Stomach (tissue), 8 donors: ENCODE measurements at regions not wholly inside any gene's neighbourhood (a gene's known extent, or its start where the extent isn't known, plus 50 kb on each side); places are given as distances from the start of the nearest gene placed in this dataset.
A peak's percentile ranks its signal among the peaks of the same experiment; 100 is the strongest.

ENCODE experiments used
- DNase-seq, 2 donors: peaks; one replicate each; pipeline versions ENCODE4 v3.0.0 to v3.0.0-alpha.2; 2013 to 2019
- H3K27ac ChIP-seq, 5 donors: fragments of 200-600 bp in 4 of 5; sonication (generic) in 4 of 5; one replicate each; pipeline ENCODE4 v1.5.1; 2013 to 2019; ENCODE audit warnings: mild to moderate bottlenecking in 1 of 5, moderate library complexity in 1 of 5
- H3K27me3 ChIP-seq, 3 donors: fragments of 200-600 bp; sonication (generic); one replicate each; pipeline ENCODE4 v1.5.1; 2017 to 2019; ENCODE audit warnings: mixed run types in 1 of 3
- H3K36me3 ChIP-seq, 4 donors: fragments of 200-600 bp; sonication (generic); 1 replicate in 3 of 4; 2 replicates in 1 of 4; pipeline ENCODE4 v1.5.1; 2016 to 2019
- H3K4me1 ChIP-seq, 4 donors: fragments of 200-600 bp; sonication (generic); one replicate each; pipeline ENCODE4 v1.5.1; 2016 to 2019
- H3K4me3 ChIP-seq, 4 donors: fragments of 200-600 bp; sonication (generic) in 3 of 4; one replicate each; pipeline ENCODE4 v1.5.1; 2016 to 2019; ENCODE audit warnings: mild to moderate bottlenecking in 1 of 4
- H3K9me3 ChIP-seq, 4 donors: fragments of 200-600 bp; sonication (generic); one replicate each; pipeline ENCODE4 v1.5.1; 2016 to 2019
- EP300 ChIP-seq: sonication (generic); formaldehyde crosslinking; IDR thresholded peaks from one replicate; pipeline ENCODE4 v1.6.1; 2017; ENCODE audit warnings: antibody characterized with exemption
- POLR2A ChIP-seq, 4 donors: fragments of 450-650 bp; IDR thresholded peaks; one replicate each; pipeline ENCODE4 v1.6.1; 2016; ENCODE audit warnings: antibody characterized with exemption in 4 of 4, control low read depth in 2 of 4, mild to moderate bottlenecking in 1 of 4, moderate library complexity in 1 of 4
- POLR2AphosphoS5 ChIP-seq, 3 donors: sonication (generic); formaldehyde crosslinking; IDR thresholded peaks; one replicate each; pipeline ENCODE4 v1.6.1; 2016; ENCODE audit warnings: antibody characterized with exemption in 3 of 3
- WGBS, 5 donors: extraction: QIAGEN DNeasy Blood & Tissue Kit in 3 of 5; methylation state at CpG; one replicate each; pipeline versions ENCODE4 v1.1.5 to v1.1.7; 2013 to 2018; 5-methylcytosine and 5-hydroxymethylcytosine counted together
- intact Hi-C: fragments of 100-400 bp; cut with DNase I; formaldehyde crosslinking; loops from one replicate; pipeline ENCODE4 v1.15.1; 2023; ENCODE audit warnings: low total_unique reads
- TF ChIP-seq, protein P1 (sequence below), 7 experiments: fragments of 450-650 bp in 4 of 7; fragments of 200-600 bp in 3 of 7; sonication (generic) in 3 of 7; IDR thresholded peaks; one replicate each; pipeline ENCODE4 v1.5.1; 2016 to 2019; ENCODE audit warnings: antibody characterized with exemption in 7 of 7, control low read depth in 2 of 7, mild to moderate bottlenecking in 1 of 7
- donor health status: healthy with polysubstance abuse.
- donor health status: Bipolar disorder and iron deficiency.
- donor health status: healthy.

DNA sequence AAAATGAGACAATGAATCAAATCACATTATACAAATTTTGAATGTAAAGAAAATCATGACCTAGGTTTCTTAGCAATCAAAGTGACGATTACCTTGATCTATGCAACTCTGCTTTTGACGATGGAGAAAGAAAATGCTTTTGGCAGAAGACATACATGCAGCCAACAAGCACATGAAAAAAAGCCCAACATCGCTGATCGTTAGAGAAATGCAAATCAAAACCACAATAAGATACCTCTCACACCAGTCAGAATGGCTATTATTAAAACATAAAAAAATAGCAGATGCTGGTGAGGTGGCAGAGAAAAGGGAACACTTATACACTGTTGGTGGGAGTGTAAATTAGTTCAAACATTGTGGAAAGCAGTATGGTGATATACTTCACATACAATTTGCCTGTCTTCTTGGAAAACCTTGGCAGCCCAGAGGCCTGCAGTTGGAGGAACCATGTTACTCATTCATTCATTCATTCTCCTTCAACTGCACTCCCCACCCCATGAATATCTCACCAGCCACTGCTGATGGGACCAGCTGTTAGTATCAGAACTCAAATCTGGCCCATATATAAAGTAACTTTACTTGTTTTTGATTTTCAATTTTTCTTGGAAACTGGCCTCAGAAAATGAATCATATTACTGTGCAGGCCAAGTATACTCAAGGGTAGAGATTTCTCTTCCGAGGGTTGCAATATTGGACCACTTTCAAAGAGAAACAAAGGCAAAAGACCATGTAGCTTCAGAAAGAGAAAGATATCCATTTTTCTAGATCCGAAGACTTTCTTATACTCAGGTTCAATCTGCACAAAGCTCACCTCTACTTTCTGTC, 358.6 kb upstream of the ARHGEF26 start:
- intact Hi-C loops, result no loop called here
- no peaks in the 10 kb centered on the region for H3K9me3 ChIP-seq
- WGBS, 5 donors, result 82 to 92% (median 87%) methylated on average over 6 of the region's 6 CpGs

DNA sequence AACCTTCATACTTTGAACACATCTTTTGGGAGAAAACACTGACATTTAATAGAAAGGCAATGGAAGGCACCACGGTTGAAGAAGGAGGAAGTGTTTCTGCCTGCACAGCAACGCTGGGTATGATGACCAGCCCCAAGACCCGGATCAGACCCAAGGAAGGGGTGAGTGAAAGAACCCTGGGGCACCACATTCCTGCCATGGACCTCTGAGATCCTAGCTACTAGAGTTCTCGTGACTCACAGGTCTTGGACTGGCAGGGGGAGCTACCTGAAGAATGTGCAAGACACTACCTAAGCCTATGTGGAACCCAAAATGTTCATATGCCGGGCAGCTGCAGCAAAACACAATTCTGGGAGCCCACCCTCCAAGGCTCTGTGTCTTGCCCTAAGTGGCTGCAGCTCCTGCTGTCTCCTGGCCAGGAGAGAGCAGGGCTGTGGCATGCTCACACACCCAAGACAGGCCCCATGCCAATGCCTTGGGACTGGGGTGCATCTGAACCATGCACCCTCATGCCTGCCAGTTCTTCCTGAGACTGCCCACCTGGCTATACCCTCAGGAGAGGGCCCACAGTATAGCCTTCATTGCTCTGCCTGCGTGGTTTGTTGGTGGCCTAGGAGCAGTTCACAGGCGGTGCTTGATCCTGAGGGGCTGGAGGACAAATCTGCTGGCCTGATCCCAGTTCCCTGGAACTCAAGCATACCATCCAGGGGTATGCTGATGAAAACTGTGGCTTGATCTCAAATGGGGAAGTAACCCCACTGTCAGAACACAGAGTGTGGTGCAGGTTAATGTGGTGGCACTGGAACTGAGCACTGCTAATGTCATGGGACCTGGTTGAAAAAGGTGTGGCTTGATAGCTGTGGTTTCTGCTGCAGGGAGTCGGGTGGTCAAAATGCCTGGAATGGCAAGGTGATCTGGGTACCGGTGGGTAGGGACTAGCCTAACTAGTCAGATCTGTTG, 353.3 kb upstream of the ARHGEF26 start:
- Histone ChIP-seq H3K36me3 (no peaks in the 10 kb centered on the region), H3K9me3 (peaks cover 0 to 6% (median 0%) of the 10 kb centered on the region in 4 donors), H3K4me1 (no peaks in the 10 kb centered on the region), H3K27ac (no peak overlapping the region), H3K27me3 (no peaks in the 10 kb centered on the region), H3K4me3 (no peak overlapping the region)
- 67 to 86% (median 80%) methylated on average over 7 to 9 of the region's 9 CpGs for WGBS, 5 donors
- intact Hi-C loops, result loop anchor here (5.0 kb wide), 2 partner anchors 726 to 741 kb away; no protein-coding TSS in a partner anchor
- no peak for DNase-seq
- TF ChIP-seq, protein P1, sequence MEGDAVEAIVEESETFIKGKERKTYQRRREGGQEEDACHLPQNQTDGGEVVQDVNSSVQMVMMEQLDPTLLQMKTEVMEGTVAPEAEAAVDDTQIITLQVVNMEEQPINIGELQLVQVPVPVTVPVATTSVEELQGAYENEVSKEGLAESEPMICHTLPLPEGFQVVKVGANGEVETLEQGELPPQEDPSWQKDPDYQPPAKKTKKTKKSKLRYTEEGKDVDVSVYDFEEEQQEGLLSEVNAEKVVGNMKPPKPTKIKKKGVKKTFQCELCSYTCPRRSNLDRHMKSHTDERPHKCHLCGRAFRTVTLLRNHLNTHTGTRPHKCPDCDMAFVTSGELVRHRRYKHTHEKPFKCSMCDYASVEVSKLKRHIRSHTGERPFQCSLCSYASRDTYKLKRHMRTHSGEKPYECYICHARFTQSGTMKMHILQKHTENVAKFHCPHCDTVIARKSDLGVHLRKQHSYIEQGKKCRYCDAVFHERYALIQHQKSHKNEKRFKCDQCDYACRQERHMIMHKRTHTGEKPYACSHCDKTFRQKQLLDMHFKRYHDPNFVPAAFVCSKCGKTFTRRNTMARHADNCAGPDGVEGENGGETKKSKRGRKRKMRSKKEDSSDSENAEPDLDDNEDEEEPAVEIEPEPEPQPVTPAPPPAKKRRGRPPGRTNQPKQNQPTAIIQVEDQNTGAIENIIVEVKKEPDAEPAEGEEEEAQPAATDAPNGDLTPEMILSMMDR (IDR thresholded peaks at IDR 0.05), result no peak
- no peak for TF ChIP-seq EP300

More for the DNA sequence above, 358.6 kb upstream of the ARHGEF26 start:
- H3K36me3 ChIP-seq, result no peaks in the 10 kb centered on the region
- no peak for TF ChIP-seq EP300
- TF ChIP-seq, protein P1 (IDR thresholded peaks at IDR 0.05), result no peak
- TF ChIP-seq POLR2A (IDR thresholded peaks at IDR 0.05), result no peak
- no peak for TF ChIP-seq POLR2AphosphoS5 (IDR thresholded peaks at IDR 0.05)
- no peaks in the 10 kb centered on the region for H3K27me3 ChIP-seq
- H3K4me1 ChIP-seq, result no peaks in the 10 kb centered on the region
- DNase-seq, result no peak
- H3K4me3 ChIP-seq, result no peak overlapping the region
- no peak overlapping the region for H3K27ac ChIP-seq

DNA sequence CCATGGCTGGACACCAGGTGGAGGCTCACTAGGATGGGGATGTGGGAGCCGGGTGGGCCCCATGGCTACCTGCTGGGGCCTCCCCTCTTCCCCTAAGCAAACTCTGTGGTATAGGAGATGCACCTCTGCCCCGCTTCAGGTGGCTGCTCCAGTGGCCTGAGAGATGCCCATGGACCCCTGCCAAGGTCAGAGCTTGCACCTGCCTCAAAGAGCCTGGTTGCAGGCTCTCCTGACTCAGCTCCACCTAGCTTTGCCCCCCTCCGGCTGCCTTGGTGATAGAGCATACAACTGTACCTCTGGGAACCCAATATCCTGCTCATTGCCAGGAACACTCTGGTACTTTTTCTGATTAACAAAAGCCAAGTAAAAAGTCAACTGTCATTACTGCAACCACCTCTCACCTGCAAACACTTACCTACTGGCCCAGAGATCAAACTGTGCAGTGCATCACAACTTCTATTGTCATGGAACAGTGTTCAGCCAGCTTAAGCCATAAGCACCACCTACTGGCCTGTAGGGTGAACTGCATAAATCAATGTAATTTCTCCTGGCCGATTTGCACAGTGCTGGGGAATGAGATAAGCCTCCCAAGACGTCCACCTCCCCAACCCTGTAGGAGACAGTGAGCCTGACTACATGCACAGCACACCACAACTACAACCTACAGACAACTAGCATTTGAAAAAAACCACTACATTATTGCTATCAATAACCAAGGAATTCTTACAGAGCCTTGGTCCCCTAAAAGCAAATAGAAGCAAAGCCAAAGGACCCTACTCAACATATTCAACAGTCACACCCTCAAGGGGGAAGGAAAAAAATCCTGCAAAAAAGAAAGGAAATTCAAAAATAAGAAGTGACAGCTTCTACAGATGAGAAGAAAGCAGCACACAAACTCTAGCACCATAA, 352.4 kb upstream of the ARHGEF26 start:
- Histone ChIP-seq H3K4me1 (no peaks in the 10 kb centered on the region), H3K4me3 (no peak overlapping the region), H3K27ac (no peak overlapping the region), H3K9me3 (peaks cover 0 to 6% (median 0%) of the 10 kb centered on the region in 4 donors), H3K36me3 (no peaks in the 10 kb centered on the region), H3K27me3 (no peaks in the 10 kb centered on the region)
- peak in 1 of 2 donors; percentile 75 for DNase-seq
- no peak for TF ChIP-seq EP300
- TF ChIP-seq, protein P1 (IDR thresholded peaks at IDR 0.05), result peak in 5 of 7 experiments; percentile 56 to 82 (median 70)
- intact Hi-C loops, result loop anchor here (5.0 kb wide), 2 partner anchors 727 to 742 kb away; no protein-coding TSS in a partner anchor
- WGBS, 5 donors, result 38 to 54% (median 48%) methylated on average over 5 of the region's 5 CpGs
